ENCODE measurements at regions not wholly inside any gene's neighbourhood (a gene's known extent, or its start where the extent isn't known, plus 50 kb on each side); places are given as distances from the start of the nearest gene placed in this dataset.

GRCh38 chr5:101080462-101081240 lies 177.6 kb upstream of the ST8SIA4 start:
- peak; percentile 24 for DNase-seq (ENCODE audit: low read depth, low spot score)
- no peak overlapping the region for H3K27ac ChIP-seq (ENCODE audit: insufficient read depth, low read depth, low read length)
- dilution Hi-C loops (cut with MboI; ENCODE audit: extremely low pct_ligation_motif_present, low sequenced_read_pairs) = no loop called here
- CTCF ChIA-PET = no interaction called here
- no peak overlapping the region for H3K4me2 ChIP-seq (ENCODE audit: insufficient read depth, low read length)
- TF ChIP-seq GATA2 (IDR thresholded peaks at IDR 0.05; ENCODE audit: insufficient read depth, insufficient read length, low read depth, low read length) (no peak), FOS (IDR thresholded peaks at IDR 0.05; ENCODE audit: borderline replicate concordance, insufficient read depth, low read length) (no peak), MYC (IDR thresholded peaks at IDR 0.05; ENCODE audit: low read depth, low read length) (no peak), EZH2 (IDR thresholded peaks at IDR 0.05; ENCODE audit: borderline replicate concordance, low read depth, low read length, severe bottlenecking) (no peak), POLR2A (IDR thresholded peaks at IDR 0.05; ENCODE audit: low read depth, low read length) (no peak), JUN (IDR thresholded peaks at IDR 0.05; ENCODE audit: borderline replicate concordance, insufficient read depth, insufficient read length, low read depth) (no peak), CTCF (IDR thresholded peaks at IDR 0.05; ENCODE audit: extremely low read depth in 1 of 2, insufficient read depth in 1 of 2, low read depth in 1 of 2, low read length in 2 of 2) (no peak), MAX (IDR thresholded peaks at IDR 0.05; ENCODE audit: insufficient read depth, insufficient read length) (no peak), POLR2AphosphoS5 (IDR thresholded peaks at IDR 0.05; ENCODE audit: insufficient read depth, low read depth, low read length) (no peak)
- H3K9me3 ChIP-seq (replicated peaks; ENCODE audit: control insufficient read depth, insufficient read depth, low read length) = no peaks in the 10 kb centered on the region
- no peaks in the 10 kb centered on the region for H4K20me1 ChIP-seq (replicated peaks; ENCODE audit: control insufficient read depth, extremely low read depth, insufficient read depth, low read length)
- POLR2A ChIA-PET = no interaction called here
- no peaks in the 10 kb centered on the region for H3K9me1 ChIP-seq (replicated peaks; ENCODE audit: control insufficient read depth, extremely low read depth, insufficient read depth, low read length)
- no peak overlapping the region for H3K9ac ChIP-seq (replicated peaks; ENCODE audit: extremely low read depth, insufficient read depth, low read length)
- H2AFZ ChIP-seq (ENCODE audit: low read depth, low read length) = peak overlapping the region; percentile 68
- intact Hi-C loops (cut with micrococcal nuclease) = no loop called here
- no peaks in the 10 kb centered on the region for H3K36me3 ChIP-seq (ENCODE audit: control insufficient read depth in 2 of 2, extremely low read depth in 1 of 2, insufficient read depth in 2 of 2, low read length in 2 of 2)
- no peak overlapping the region for H3K4me3 ChIP-seq (replicated peaks in 1 of 3; ENCODE audit: insufficient read depth in 1 of 3, low read depth in 1 of 3, low read length in 3 of 3)
- H3K4me1 ChIP-seq (ENCODE audit: control insufficient read depth, extremely low read depth, insufficient read depth, low read length) = no peaks in the 10 kb centered on the region
- no peaks in the 10 kb centered on the region for H3K27me3 ChIP-seq (ENCODE audit: control insufficient read depth in 2 of 2, insufficient read depth in 2 of 2, low read length in 2 of 2)
- peak; percentile 55 for FAIRE-seq
- no peaks in the 10 kb centered on the region for H3K79me2 ChIP-seq (ENCODE audit: control insufficient read depth, insufficient read depth, low read length)
- no TSS peak for BruUV-seq (replicated peaks)
